Hepatocyte (in vitro differentiated cells): ENCODE measurements at regions not wholly inside any gene's neighbourhood (a gene's known extent, or its start where the extent isn't known, plus 50 kb on each side); places are given as distances from the start of the nearest gene placed in this dataset.

Experiments used
- DNase-seq: peaks from one replicate; pipeline ENCODE4 v3.0.0-alpha.2; 2016; ENCODE audit warnings: low spot score
- H2AFZ ChIP-seq: fragments of 200-600 bp; sonication (generic); 2 replicates; pipeline ENCODE4 v1.6.0; 2016; ENCODE audit warnings: antibody characterized with exemption, mild to moderate bottlenecking
- H3K27ac ChIP-seq: fragments of 200-600 bp; sonication (generic); 2 replicates; pipeline ENCODE4 v1.5.1; 2016; ENCODE audit warnings: mild to moderate bottlenecking
- H3K27me3 ChIP-seq: fragments of 200-600 bp; sonication (generic); 2 replicates; pipeline ENCODE4 v1.6.1; 2016
- H3K36me3 ChIP-seq: fragments of 200-600 bp; sonication (generic); replicated peaks from 2 replicates; pipeline ENCODE4 v1.5.1; 2016; ENCODE audit warnings: low read depth; ENCODE audit not compliant: insufficient read depth
- H3K4me1 ChIP-seq: fragments of 200-600 bp; sonication (generic); 2 replicates; pipeline ENCODE4 v1.5.1; 2016; ENCODE audit warnings: mild to moderate bottlenecking, moderate library complexity; ENCODE audit not compliant: insufficient read depth
- H3K4me2 ChIP-seq: fragments of 200-600 bp; sonication (generic); 2 replicates; pipeline ENCODE4 v1.6.0; 2016
- H3K4me3 ChIP-seq: fragments of 200-600 bp; sonication (generic); 2 replicates; pipeline ENCODE4 v1.5.1; 2016; ENCODE audit warnings: mild to moderate bottlenecking
- H3K79me2 ChIP-seq: fragments of 200-600 bp; sonication (generic); 2 replicates; pipeline ENCODE4 v1.6.0; 2017; ENCODE audit warnings: mild to moderate bottlenecking
- H3K9me2 ChIP-seq: fragments of 200-600 bp; sonication (generic); replicated peaks from 2 replicates; pipeline ENCODE4 v1.6.0; 2017; ENCODE audit warnings: mild to moderate bottlenecking; ENCODE audit not compliant: insufficient read depth
- H3K9me3 ChIP-seq: fragments of 200-600 bp; sonication (generic); 2 replicates; pipeline ENCODE4 v1.5.1; 2016; ENCODE audit warnings: low read depth, mild to moderate bottlenecking
- H4K20me1 ChIP-seq: fragments of 200-600 bp; sonication (generic); 2 replicates; pipeline ENCODE4 v1.6.0; 2016; ENCODE audit warnings: mild to moderate bottlenecking; ENCODE audit not compliant: insufficient read depth, poor library complexity, severe bottlenecking
- CTCF ChIP-seq: fragments of 200-600 bp; sonication (generic); IDR thresholded peaks from 2 replicates; pipeline ENCODE4 v1.5.1; 2016; ENCODE audit warnings: antibody characterized with exemption, mild to moderate bottlenecking; ENCODE audit not compliant: poor library complexity
- EZH2 ChIP-seq: fragments of 200-600 bp; sonication (generic); IDR thresholded peaks from 2 replicates; pipeline ENCODE4 v1.6.1; 2016; ENCODE audit warnings: antibody characterized with exemption, mild to moderate bottlenecking, borderline replicate concordance
- EZH2phosphoT487 ChIP-seq: fragments of 200-600 bp; sonication (generic); IDR thresholded peaks from one replicate; pipeline ENCODE4 v1.6.1; 2018; ENCODE audit warnings: antibody characterized with exemption, mild to moderate bottlenecking, low read depth, moderate library complexity; ENCODE audit not compliant: unreplicated experiment, severe bottlenecking
- WGBS: methylation state at CpG from one replicate; pipeline ENCODE4 v1.1.6; 2016; ENCODE audit warnings: low lambda C conversion rate; ENCODE audit errors: missing lambda C conversion rate; 5-methylcytosine and 5-hydroxymethylcytosine counted together

GRCh38 chr10:43957267-43958070 is 308.8 kb upstream of the ZNF32 start:
- no peak for DNase-seq
- H3K4me2 ChIP-seq, result no peak overlapping the region
- no peaks in the 10 kb centered on the region for H3K27me3 ChIP-seq
- no peak overlapping the region for H3K4me3 ChIP-seq
- no peaks in the 10 kb centered on the region for H3K4me1 ChIP-seq
- no peak overlapping the region for H2AFZ ChIP-seq
- H3K79me2 ChIP-seq, result no peaks in the 10 kb centered on the region
- H4K20me1 ChIP-seq, result no peaks in the 10 kb centered on the region
- no peaks in the 10 kb centered on the region for H3K9me3 ChIP-seq
- no peaks in the 10 kb centered on the region for H3K9me2 ChIP-seq
- no peaks in the 10 kb centered on the region for H3K36me3 ChIP-seq
- WGBS, result 90% methylated on average over 6 of the region's 6 CpGs
- no peak overlapping the region for H3K27ac ChIP-seq
- TF ChIP-seq EZH2 (no peak), CTCF (no peak), EZH2phosphoT487 (no peak)

GRCh38 chr10:43955978-43956377 is 307.3 kb upstream of the ZNF32 start:
- no peak for DNase-seq
- Histone ChIP-seq H2AFZ (no peak overlapping the region), H4K20me1 (no peaks in the 10 kb centered on the region), H3K27ac (no peak overlapping the region), H3K36me3 (no peaks in the 10 kb centered on the region), H3K79me2 (no peaks in the 10 kb centered on the region), H3K4me1 (no peaks in the 10 kb centered on the region), H3K9me2 (no peaks in the 10 kb centered on the region), H3K4me2 (no peak overlapping the region), H3K27me3 (no peaks in the 10 kb centered on the region), H3K4me3 (no peak overlapping the region), H3K9me3 (no peaks in the 10 kb centered on the region)
- WGBS, result 67% methylated on average over 3 of the region's 3 CpGs
- TF ChIP-seq EZH2phosphoT487 (no peak), CTCF (no peak), EZH2 (no peak)

DNA sequence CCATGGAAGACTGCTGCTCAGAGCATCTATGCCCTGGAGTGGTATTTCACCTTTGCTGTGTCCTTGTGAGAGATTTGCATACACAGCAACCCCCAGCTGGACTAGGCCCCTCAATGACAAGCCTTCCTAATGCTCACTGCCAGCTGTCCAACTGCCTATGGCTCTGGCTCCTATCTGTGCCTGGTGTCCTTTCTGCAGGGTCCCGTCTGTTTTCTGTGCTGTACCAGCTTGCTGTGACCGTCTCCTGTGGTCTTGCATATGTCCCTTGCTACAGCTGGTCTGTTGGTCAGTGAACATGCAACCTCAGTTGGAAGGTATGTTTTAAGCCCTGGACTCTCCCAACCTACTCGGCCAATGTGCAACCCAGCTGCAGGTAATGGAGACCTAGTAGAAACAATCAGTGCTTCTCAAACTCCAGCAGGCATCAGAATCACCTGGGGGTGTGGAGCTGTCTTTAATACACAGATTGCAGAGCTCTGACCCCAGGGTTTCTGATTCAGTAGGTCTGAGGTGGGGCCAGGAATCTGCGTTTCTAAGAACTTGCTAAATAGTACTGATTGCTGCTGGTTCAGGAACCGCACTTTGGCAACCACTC is 306.4 kb upstream of the ZNF32 start:
- Histone ChIP-seq H4K20me1 (no peaks in the 10 kb centered on the region), H3K4me2 (no peak overlapping the region), H2AFZ (no peak overlapping the region), H3K9me2 (no peaks in the 10 kb centered on the region), H3K4me1 (no peaks in the 10 kb centered on the region), H3K36me3 (no peaks in the 10 kb centered on the region), H3K79me2 (no peaks in the 10 kb centered on the region), H3K4me3 (no peak overlapping the region), H3K27me3 (no peaks in the 10 kb centered on the region), H3K9me3 (no peaks in the 10 kb centered on the region), H3K27ac (no peak overlapping the region)
- TF ChIP-seq EZH2phosphoT487 (no peak), EZH2 (no peak), CTCF (no peak)
- no peak for DNase-seq
- 85% methylated on average over 5 of the region's 5 CpGs for WGBS
